ENCODE measurements at regions not wholly inside any gene's neighbourhood (a gene's known extent, or its start where the extent isn't known, plus 50 kb on each side); places are given as distances from the start of the nearest gene placed in this dataset.

GRCh38 chr12:43022838-43023237 is 433.3 kb upstream of the PRICKLE1 start:
- H3K9me3 Mint-ChIP-seq: no peaks in the 10 kb centered on the region
- H3K27ac Mint-ChIP-seq: no peak overlapping the region
- H2AFZ ChIP-seq (replicated peaks): no peak overlapping the region
- DNase-seq (ENCODE audit: low spot score): no peak
- H4K20me1 ChIP-seq (ENCODE audit: low read depth): no peaks in the 10 kb centered on the region
- H3K27ac ChIP-seq: no peak overlapping the region
- H3K9me3 ChIP-seq (ENCODE audit: low read depth): no peaks in the 10 kb centered on the region
- H3K79me2 ChIP-seq (ENCODE audit: low read depth): no peaks in the 10 kb centered on the region
- H3K36me3 Mint-ChIP-seq: no peaks in the 10 kb centered on the region
- H3K4me2 ChIP-seq: no peak overlapping the region
- TF ChIP-seq EZH2phosphoT487 (IDR thresholded peaks at IDR 0.05) (no peak), EZH2 (IDR thresholded peaks at IDR 0.05) (no peak)
- TF ChIP-seq, protein P1, sequence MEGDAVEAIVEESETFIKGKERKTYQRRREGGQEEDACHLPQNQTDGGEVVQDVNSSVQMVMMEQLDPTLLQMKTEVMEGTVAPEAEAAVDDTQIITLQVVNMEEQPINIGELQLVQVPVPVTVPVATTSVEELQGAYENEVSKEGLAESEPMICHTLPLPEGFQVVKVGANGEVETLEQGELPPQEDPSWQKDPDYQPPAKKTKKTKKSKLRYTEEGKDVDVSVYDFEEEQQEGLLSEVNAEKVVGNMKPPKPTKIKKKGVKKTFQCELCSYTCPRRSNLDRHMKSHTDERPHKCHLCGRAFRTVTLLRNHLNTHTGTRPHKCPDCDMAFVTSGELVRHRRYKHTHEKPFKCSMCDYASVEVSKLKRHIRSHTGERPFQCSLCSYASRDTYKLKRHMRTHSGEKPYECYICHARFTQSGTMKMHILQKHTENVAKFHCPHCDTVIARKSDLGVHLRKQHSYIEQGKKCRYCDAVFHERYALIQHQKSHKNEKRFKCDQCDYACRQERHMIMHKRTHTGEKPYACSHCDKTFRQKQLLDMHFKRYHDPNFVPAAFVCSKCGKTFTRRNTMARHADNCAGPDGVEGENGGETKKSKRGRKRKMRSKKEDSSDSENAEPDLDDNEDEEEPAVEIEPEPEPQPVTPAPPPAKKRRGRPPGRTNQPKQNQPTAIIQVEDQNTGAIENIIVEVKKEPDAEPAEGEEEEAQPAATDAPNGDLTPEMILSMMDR (IDR thresholded peaks at IDR 0.05): no peak
- H3F3A ChIP-seq (ENCODE audit: low read depth): no peaks in the 10 kb centered on the region
- no peaks in the 10 kb centered on the region for H3K27me3 ChIP-seq
- H3K27me3 Mint-ChIP-seq (ENCODE audit: insufficient read depth, low read depth): no peaks in the 10 kb centered on the region
- H3K4me1 Mint-ChIP-seq: no peaks in the 10 kb centered on the region
- H3K9ac ChIP-seq: no peak overlapping the region
- no peak overlapping the region for H3K4me3 ChIP-seq
- H3K4me1 ChIP-seq: no peaks in the 10 kb centered on the region
- no peaks in the 10 kb centered on the region for H3K36me3 ChIP-seq
- no peak overlapping the region for H3K4me3 Mint-ChIP-seq

DNA sequence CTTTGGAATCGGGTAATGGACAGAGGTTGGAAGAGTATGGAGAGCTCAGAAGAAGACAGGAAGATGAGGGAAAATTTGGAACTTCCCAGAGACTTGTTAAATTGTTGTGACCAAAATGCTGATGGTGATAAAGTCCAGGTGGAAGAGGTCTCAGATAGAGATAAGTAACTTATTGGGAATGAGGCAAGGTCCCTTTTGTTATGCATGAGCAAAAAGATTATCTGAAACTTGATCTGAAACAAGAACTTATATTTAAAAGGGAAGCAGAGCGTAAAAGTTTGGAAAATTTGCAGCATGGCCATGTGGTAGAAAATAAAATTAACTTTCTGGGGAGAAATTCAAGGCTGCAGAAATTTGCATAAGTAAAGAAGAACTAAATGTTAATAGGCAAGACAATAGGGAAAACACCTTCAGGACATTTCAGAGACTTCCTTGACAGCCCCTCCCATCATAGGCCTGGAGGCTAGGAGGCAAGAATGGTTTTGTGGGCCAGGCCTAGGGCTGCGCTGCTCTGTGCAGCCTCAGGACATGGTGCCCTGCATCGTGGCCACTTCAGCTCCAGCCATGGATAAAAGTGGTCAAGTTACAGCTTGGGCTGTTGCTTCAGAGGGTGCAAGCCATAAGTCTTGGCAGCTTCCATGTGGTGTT is 425.7 kb upstream of the PRICKLE1 start:
- Histone ChIP-seq H3F3A (ENCODE audit: low read depth) (no peaks in the 10 kb centered on the region), H3K27ac (no peak overlapping the region), H3K9ac (no peak overlapping the region), H3K36me3 (no peaks in the 10 kb centered on the region), H3K79me2 (ENCODE audit: low read depth) (no peaks in the 10 kb centered on the region), H4K20me1 (ENCODE audit: low read depth) (no peaks in the 10 kb centered on the region), H3K27me3 (no peaks in the 10 kb centered on the region), H3K4me3 (no peak overlapping the region), H3K4me2 (no peak overlapping the region), H2AFZ (replicated peaks) (no peak overlapping the region), H3K9me3 (ENCODE audit: low read depth) (no peaks in the 10 kb centered on the region), H3K4me1 (no peaks in the 10 kb centered on the region)
- no peak overlapping the region for H3K27ac Mint-ChIP-seq
- no peaks in the 10 kb centered on the region for H3K36me3 Mint-ChIP-seq
- no peak overlapping the region for H3K4me3 Mint-ChIP-seq
- H3K27me3 Mint-ChIP-seq (ENCODE audit: insufficient read depth, low read depth): no peaks in the 10 kb centered on the region
- H3K4me1 Mint-ChIP-seq: no peaks in the 10 kb centered on the region
- peaks cover 11% of the 10 kb centered on the region for H3K9me3 Mint-ChIP-seq
- no peak for DNase-seq (ENCODE audit: low spot score)
- TF ChIP-seq, protein P1 (IDR thresholded peaks at IDR 0.05): no peak
- TF ChIP-seq EZH2phosphoT487 (IDR thresholded peaks at IDR 0.05) (no peak), EZH2 (IDR thresholded peaks at IDR 0.05) (no peak)

DNA sequence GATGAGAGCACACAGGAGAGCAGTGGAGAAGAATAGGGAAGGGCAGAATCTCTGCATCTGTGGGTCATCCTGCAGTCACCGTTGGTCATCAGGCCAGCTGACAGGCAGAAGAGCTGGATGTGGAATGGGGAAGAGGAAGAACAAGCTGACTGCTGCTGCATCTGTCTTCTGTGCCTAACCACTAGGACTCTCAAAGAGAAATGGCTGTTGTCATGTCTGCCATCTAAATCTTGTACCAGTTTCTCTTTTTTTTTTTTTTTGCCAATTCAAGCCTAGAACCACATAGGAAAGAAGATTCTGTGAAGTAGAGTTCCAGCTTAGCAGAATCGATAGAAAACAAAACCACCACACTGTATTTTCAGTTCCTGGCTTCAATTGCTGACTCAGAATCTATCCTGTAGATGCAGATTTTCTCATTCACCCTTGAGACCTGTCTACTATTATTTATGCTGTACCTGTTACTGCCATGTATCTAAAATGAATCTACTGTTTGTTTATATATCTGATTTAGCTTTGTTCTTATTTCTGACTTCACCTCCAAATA is 421.9 kb upstream of the PRICKLE1 start:
- Histone ChIP-seq H3K27me3 (no peaks in the 10 kb centered on the region), H3K9me3 (ENCODE audit: low read depth) (no peaks in the 10 kb centered on the region), H3K79me2 (ENCODE audit: low read depth) (no peaks in the 10 kb centered on the region), H4K20me1 (ENCODE audit: low read depth) (no peaks in the 10 kb centered on the region), H3K36me3 (no peaks in the 10 kb centered on the region), H3K9ac (no peak overlapping the region), H2AFZ (replicated peaks) (no peak overlapping the region), H3K4me2 (no peak overlapping the region), H3K4me1 (no peaks in the 10 kb centered on the region), H3K4me3 (no peak overlapping the region), H3F3A (ENCODE audit: low read depth) (no peaks in the 10 kb centered on the region), H3K27ac (no peak overlapping the region)
- peaks cover 9% of the 10 kb centered on the region for H3K4me1 Mint-ChIP-seq
- H3K36me3 Mint-ChIP-seq: no peaks in the 10 kb centered on the region
- H3K4me3 Mint-ChIP-seq: no peak overlapping the region
- no peaks in the 10 kb centered on the region for H3K27me3 Mint-ChIP-seq (ENCODE audit: insufficient read depth, low read depth)
- DNase-seq (ENCODE audit: low spot score): no peak
- TF ChIP-seq EZH2 (IDR thresholded peaks at IDR 0.05) (no peak), EZH2phosphoT487 (IDR thresholded peaks at IDR 0.05) (no peak)
- TF ChIP-seq, protein P1 (IDR thresholded peaks at IDR 0.05): no peak
- no peak overlapping the region for H3K27ac Mint-ChIP-seq
- H3K9me3 Mint-ChIP-seq: peaks cover 11% of the 10 kb centered on the region
